ENCODE measurements at regions not wholly inside any gene's neighbourhood (a gene's known extent, or its start where the extent isn't known, plus 50 kb on each side); places are given as distances from the start of the nearest gene placed in this dataset.

DNA sequence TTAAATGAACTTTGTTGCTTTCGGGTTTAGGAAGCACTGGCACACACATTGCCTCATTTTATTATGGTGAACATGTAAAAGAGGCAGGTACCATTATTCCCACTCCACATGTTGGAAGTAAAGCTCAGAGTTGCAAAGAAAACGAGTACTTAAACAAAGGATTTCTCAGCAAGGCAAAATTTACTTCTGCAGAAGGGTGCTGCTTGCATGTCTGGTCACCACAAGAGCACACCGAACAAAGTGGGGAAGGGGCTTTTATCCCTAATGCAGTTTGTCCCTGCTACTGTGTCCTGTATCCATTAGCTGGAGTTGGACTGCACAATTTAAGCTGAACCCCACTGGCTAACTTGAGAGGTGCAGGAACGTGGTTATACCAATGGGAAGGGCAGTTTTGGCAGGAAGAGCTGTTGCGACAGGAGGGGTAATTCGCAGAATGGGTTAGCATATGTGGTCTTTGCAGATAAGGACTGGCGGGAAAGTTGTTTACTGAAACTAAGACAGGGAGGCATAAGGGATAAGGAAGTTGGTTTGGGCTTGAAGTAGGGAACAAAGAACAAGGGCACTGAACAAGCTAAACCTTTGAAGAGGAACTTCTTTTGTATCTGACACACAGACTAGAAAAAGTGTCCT, 545.5 kb downstream of the UQCRFS1 start:
- TF ChIP-seq ZNF239 (tag by site-specific recombination; IDR thresholded peaks at IDR 0.05) (no peak), ZNF341 (tag by site-specific recombination; IDR thresholded peaks at IDR 0.05; ENCODE audit: low read depth) (no peak), ZNF561 (tag by site-specific recombination; IDR thresholded peaks at IDR 0.05; ENCODE audit: borderline replicate concordance) (no peak), ZNF169 (tag by site-specific recombination; IDR thresholded peaks at IDR 0.05) (no peak), ZNF555 (tag by site-specific recombination; conservative IDR thresholded peaks at IDR 0.05) (no peak), ZNF23 (tag by site-specific recombination; IDR thresholded peaks at IDR 0.05; ENCODE audit: borderline replicate concordance) (no peak), ZSCAN30 (tag by site-specific recombination; IDR thresholded peaks at IDR 0.05) (no peak), ZBTB20 (tag by site-specific recombination; IDR thresholded peaks at IDR 0.05) (no peak), KLF16 (tag by site-specific recombination; IDR thresholded peaks at IDR 0.05) (no peak)
- TF ChIP-seq, protein P1, sequence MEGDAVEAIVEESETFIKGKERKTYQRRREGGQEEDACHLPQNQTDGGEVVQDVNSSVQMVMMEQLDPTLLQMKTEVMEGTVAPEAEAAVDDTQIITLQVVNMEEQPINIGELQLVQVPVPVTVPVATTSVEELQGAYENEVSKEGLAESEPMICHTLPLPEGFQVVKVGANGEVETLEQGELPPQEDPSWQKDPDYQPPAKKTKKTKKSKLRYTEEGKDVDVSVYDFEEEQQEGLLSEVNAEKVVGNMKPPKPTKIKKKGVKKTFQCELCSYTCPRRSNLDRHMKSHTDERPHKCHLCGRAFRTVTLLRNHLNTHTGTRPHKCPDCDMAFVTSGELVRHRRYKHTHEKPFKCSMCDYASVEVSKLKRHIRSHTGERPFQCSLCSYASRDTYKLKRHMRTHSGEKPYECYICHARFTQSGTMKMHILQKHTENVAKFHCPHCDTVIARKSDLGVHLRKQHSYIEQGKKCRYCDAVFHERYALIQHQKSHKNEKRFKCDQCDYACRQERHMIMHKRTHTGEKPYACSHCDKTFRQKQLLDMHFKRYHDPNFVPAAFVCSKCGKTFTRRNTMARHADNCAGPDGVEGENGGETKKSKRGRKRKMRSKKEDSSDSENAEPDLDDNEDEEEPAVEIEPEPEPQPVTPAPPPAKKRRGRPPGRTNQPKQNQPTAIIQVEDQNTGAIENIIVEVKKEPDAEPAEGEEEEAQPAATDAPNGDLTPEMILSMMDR (tag by site-specific recombination; IDR thresholded peaks at IDR 0.05): no peak
- TF ChIP-seq, protein P2, sequence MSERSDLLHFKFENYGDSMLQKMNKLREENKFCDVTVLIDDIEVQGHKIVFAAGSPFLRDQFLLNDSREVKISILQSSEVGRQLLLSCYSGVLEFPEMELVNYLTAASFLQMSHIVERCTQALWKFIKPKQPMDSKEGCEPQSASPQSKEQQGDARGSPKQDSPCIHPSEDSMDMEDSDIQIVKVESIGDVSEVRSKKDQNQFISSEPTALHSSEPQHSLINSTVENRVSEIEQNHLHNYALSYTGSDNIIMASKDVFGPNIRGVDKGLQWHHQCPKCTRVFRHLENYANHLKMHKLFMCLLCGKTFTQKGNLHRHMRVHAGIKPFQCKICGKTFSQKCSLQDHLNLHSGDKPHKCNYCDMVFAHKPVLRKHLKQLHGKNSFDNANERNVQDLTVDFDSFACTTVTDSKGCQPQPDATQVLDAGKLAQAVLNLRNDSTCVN (tag by site-specific recombination; optimal IDR thresholded peaks at IDR 0.05): no peak
